K562 (cell line): ENCODE measurements at regions not wholly inside any gene's neighbourhood (a gene's known extent, or its start where the extent isn't known, plus 50 kb on each side); places are given as distances from the start of the nearest gene placed in this dataset.

ENCODE experiments used
- ATAC-seq: fragments of 200-7000 bp; cut with Tn5 transposase; 3 replicates; pipeline ENCODE4 v1.9.1; 2020; ENCODE audit warnings: moderate library complexity
- BruUV-seq: library from RNA; stranded (reverse); fragments of 400-500 nt; replicated peaks from 2 replicates; lab custom pipeline; 2021; lab: Mats Ljungman, UMichigan
- CTCF ChIA-PET: fragments of 300-600 bp; formaldehyde crosslinking; extraction: SDS; loops from one replicate; lab custom pipeline; 2021; ENCODE audit warnings: low intra/inter-chr PET ratio; lab: Yijun Ruan, JAX
- POLR2A ChIA-PET: fragments of 300-600, 350-650 bp; sonication (Branson Sonifier 250); formaldehyde crosslinking; extraction: SDS; loops from one replicate; lab custom pipeline; 2021; ENCODE audit warnings: antibody characterized with exemption, inconsistent platforms; lab: Yijun Ruan, JAX
- DNase-seq, 4 experiments: peaks; one replicate each; pipeline versions ENCODE4 v3.0.0 to v3.0.0-alpha.2; 2011 to 2018; ENCODE audit warnings: low spot score in 3 of 4, mixed read lengths in 3 of 4; ENCODE audit errors: extremely low read depth in 1 of 4
- FAIRE-seq: peaks from 2 replicates; lab custom pipeline; 2011; peaks lifted over from hg19 to GRCh38; lab: Jason Lieb, UNC
- H2AFZ ChIP-seq: 2 replicates; pipeline ENCODE4 v1.6.0; 2011; ENCODE audit warnings: low read depth, low read length, control low read depth, inconsistent platforms
- H3K27ac ChIP-seq: fragments of 200-600 bp; 3 replicates; pipeline ENCODE4 v1.8.0; 2011; ENCODE audit warnings: low read depth, mild to moderate bottlenecking, control low read depth, inconsistent platforms, low read length, moderate library complexity, mixed read lengths; ENCODE audit errors: extremely low read depth
- H3K27me3 ChIP-seq, 2 experiments: fragments of 300-600 bp in 1 of 2; 2 replicates in 1 of 2; 3 replicates in 1 of 2; pipeline versions ENCODE4 v1.6.0 to v1.8.0; 2011; ENCODE audit warnings: inconsistent platforms in 2 of 2, low read length in 2 of 2, mild to moderate bottlenecking in 1 of 2, mixed read lengths in 1 of 2, moderate library complexity in 1 of 2; ENCODE audit not compliant: control insufficient read depth in 2 of 2, insufficient read depth in 2 of 2
- H3K36me3 ChIP-seq: fragments of 300-600 bp; 3 replicates; pipeline ENCODE4 v1.8.0; 2011; ENCODE audit warnings: mild to moderate bottlenecking, low read length, inconsistent platforms; ENCODE audit not compliant: control insufficient read depth, insufficient read depth
- H3K4me1 ChIP-seq, 2 experiments: fragments of 200-600 bp in 1 of 2; replicated peaks in 1 of 2; 2 replicates in 1 of 2; 3 replicates in 1 of 2; pipeline versions ENCODE4 v1.5.1 to v1.8.0; 2011; ENCODE audit warnings: inconsistent platforms in 2 of 2, low read length in 2 of 2, mild to moderate bottlenecking in 1 of 2, mixed read lengths in 1 of 2, moderate library complexity in 1 of 2; ENCODE audit not compliant: control insufficient read depth in 2 of 2, insufficient read depth in 2 of 2
- H3K4me2 ChIP-seq: 2 replicates; pipeline ENCODE4 v1.6.1; 2011; ENCODE audit warnings: low read length, control low read depth, inconsistent platforms, mixed read lengths; ENCODE audit not compliant: insufficient read depth
- H3K4me3 ChIP-seq: fragments of 200-600 bp; sonication (generic), shearing (Covaris generic); 2 replicates; pipeline ENCODE4 v1.5.1; 2016; ENCODE audit warnings: control low read depth, inconsistent platforms
- H3K79me2 ChIP-seq: fragments of 200-600 bp; 3 replicates; pipeline ENCODE4 v1.8.0; 2011; ENCODE audit warnings: low read length, inconsistent platforms; ENCODE audit not compliant: control insufficient read depth, insufficient read depth
- H3K9ac ChIP-seq, 2 experiments: 2 replicates each; pipeline versions ENCODE4 v1.6.0 to v1.6.1; 2011; ENCODE audit warnings: low read depth in 2 of 2, low read length in 2 of 2, control low read depth in 1 of 2, inconsistent platforms in 1 of 2, mild to moderate bottlenecking in 1 of 2, mixed read lengths in 1 of 2; ENCODE audit not compliant: insufficient read depth in 1 of 2
- H3K9me1 ChIP-seq: one replicate; pipeline ENCODE4 v1.6.0; 2011; ENCODE audit warnings: inconsistent platforms, mild to moderate bottlenecking, low read length, moderate library complexity; ENCODE audit not compliant: control insufficient read depth, insufficient read depth
- H3K9me3 ChIP-seq: replicated peaks from 2 replicates; pipeline ENCODE4 v1.5.1; 2011; ENCODE audit warnings: low read depth, low read length, inconsistent platforms; ENCODE audit not compliant: control insufficient read depth, insufficient read depth
- H4K20me1 ChIP-seq: replicated peaks from 2 replicates; pipeline ENCODE4 v1.6.1; 2011; ENCODE audit warnings: low read length, inconsistent platforms, mixed read lengths; ENCODE audit not compliant: control insufficient read depth, insufficient read depth
- BHLHE40 ChIP-seq: IDR thresholded peaks from 2 replicates; pipeline ENCODE4 v1.6.1; 2011; ENCODE audit warnings: low read length, improper control_type of control experiment
- CXXC5 ChIP-seq: fragments of 250-450 bp; sonication (Bioruptor Pico); IDR thresholded peaks from 2 replicates; pipeline ENCODE4 v1.8.0; 2022; ENCODE audit warnings: inconsistent platforms, mild to moderate bottlenecking, moderate library complexity
- EP300 ChIP-seq: IDR thresholded peaks from 2 replicates; pipeline ENCODE4 v1.6.1; 2012; ENCODE audit warnings: low read length, improper control_type of control experiment
- GATA2 ChIP-seq: sonication (generic); formaldehyde crosslinking; IDR thresholded peaks from 2 replicates; pipeline ENCODE4 v1.4.0; 2020; ENCODE audit warnings: mild to moderate bottlenecking, missing genetic modification reagents
- LCOR ChIP-seq: sonication (generic); formaldehyde crosslinking; IDR thresholded peaks from 2 replicates; pipeline ENCODE4 v1.8.0; 2022; ENCODE audit warnings: mild to moderate bottlenecking, missing genetic modification reagents
- NR1H2 ChIP-seq: sonication (generic); formaldehyde crosslinking; IDR thresholded peaks from 2 replicates; pipeline ENCODE4 v1.4.0; 2020; ENCODE audit warnings: mild to moderate bottlenecking, missing genetic modification reagents
- PTTG1 ChIP-seq: fragments of 450-650 bp; IDR thresholded peaks from 2 replicates; pipeline ENCODE4 v1.6.1; 2016; ENCODE audit warnings: low read depth, mild to moderate bottlenecking, missing genetic modification characterization, missing compliant biosample characterization
- RFX1 ChIP-seq: fragments of 450-650 bp; IDR thresholded peaks from 2 replicates; pipeline ENCODE4 v1.6.1; 2016; ENCODE audit warnings: mild to moderate bottlenecking, moderate library complexity
- SMAD3 ChIP-seq: fragments of 450-650 bp; formaldehyde crosslinking; conservative IDR thresholded peaks from 2 replicates; pipeline ENCODE4 v1.4.0; 2020; ENCODE audit warnings: mild to moderate bottlenecking
- SMARCE1 ChIP-seq: fragments of 450-650 bp; IDR thresholded peaks from 2 replicates; pipeline ENCODE4 v1.7.1; 2016; ENCODE audit warnings: mild to moderate bottlenecking
- SREBF1 ChIP-seq: fragments of 150-350 bp; IDR thresholded peaks from 2 replicates; pipeline ENCODE4 v1.6.1; 2014; ENCODE audit warnings: antibody characterized with exemption, low read depth, low read length, borderline replicate concordance
- SRSF9 ChIP-seq: fragments of 200-400 bp; formaldehyde crosslinking; IDR thresholded peaks from 2 replicates; pipeline ENCODE4 v1.6.1; 2017; ENCODE audit warnings: low read depth, low read length, borderline replicate concordance
- WHSC1 ChIP-seq: IDR thresholded peaks from one replicate; pipeline ENCODE4 v1.6.1; 2012; ENCODE audit warnings: low read length, control low read depth, inconsistent platforms
- ZBTB7A ChIP-seq: IDR thresholded peaks from 2 replicates; pipeline ENCODE4 v1.6.1; 2011; ENCODE audit warnings: low read depth, mild to moderate bottlenecking, low read length, moderate library complexity, borderline replicate concordance; ENCODE audit not compliant: control insufficient read depth
- ZNF174 ChIP-seq: fragments of 250-450 bp; sonication (Bioruptor Pico); IDR thresholded peaks from 2 replicates; pipeline ENCODE4 v1.4.0; 2020; ENCODE audit warnings: mild to moderate bottlenecking
- ZNF175 ChIP-seq: fragments of 200-800 bp; sonication (Bioruptor generic); IDR thresholded peaks from 2 replicates; pipeline ENCODE4 v1.6.1; 2016; ENCODE audit warnings: low read depth, mild to moderate bottlenecking, missing genetic modification characterization, missing compliant biosample characterization
- WGBS: fragments of 100-300 bp; shearing (Covaris generic); methylation state at CpG from one replicate; pipeline ENCODE4 v1.1.6; 2016; ENCODE audit warnings: low coverage, mixed read lengths; ENCODE audit not compliant: insufficient coverage; ENCODE audit errors: missing lambda C conversion rate; 5-methylcytosine and 5-hydroxymethylcytosine counted together
- in situ Hi-C: fragments of 300-500 bp; cut with MboI; formaldehyde crosslinking; loops from 4 replicates; pipeline ENCODE4 v1.15.0; 2018; ENCODE audit warnings: inconsistent platforms, mixed read lengths
- intact Hi-C: fragments of 100-400 bp; cut with micrococcal nuclease; formaldehyde crosslinking; loops from 2 replicates; pipeline ENCODE4 v1.14.2; 2022
- TF ChIP-seq, protein P1 (sequence below): fragments of 450-650 bp; formaldehyde crosslinking; IDR thresholded peaks from 2 replicates; pipeline ENCODE4 v1.4.0; 2020; ENCODE audit warnings: mild to moderate bottlenecking, moderate library complexity
- TF ChIP-seq, protein P2 (sequence below): fragments of 250-450 bp; sonication (Bioruptor Pico); IDR thresholded peaks from 2 replicates; pipeline ENCODE4 v1.5.0; 2021

DNA sequence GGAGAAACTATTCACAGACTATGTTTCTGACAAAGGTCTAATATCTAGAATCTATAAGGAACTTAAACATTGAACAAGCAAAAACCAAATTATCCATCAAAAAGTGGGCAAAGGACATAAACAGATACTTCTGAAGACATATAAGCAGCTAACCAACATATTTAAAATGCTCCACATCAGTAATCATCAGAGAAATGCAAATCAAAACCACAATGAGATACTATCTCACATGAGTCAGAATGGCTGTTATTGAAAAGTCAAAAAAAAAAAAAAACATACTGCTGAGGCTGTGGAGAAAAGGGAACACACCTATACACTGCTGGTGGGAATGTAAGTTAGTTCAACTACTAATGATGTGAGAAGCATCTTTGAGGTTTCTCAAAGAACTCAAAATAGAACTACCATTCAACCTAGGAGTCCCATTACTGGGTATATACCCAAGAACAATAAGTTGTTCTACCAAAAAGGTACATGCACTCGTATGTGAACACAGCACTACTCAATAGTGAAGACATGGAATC, 220.4 kb upstream of the TFPI start (continued):
- TF ChIP-seq, protein P1, sequence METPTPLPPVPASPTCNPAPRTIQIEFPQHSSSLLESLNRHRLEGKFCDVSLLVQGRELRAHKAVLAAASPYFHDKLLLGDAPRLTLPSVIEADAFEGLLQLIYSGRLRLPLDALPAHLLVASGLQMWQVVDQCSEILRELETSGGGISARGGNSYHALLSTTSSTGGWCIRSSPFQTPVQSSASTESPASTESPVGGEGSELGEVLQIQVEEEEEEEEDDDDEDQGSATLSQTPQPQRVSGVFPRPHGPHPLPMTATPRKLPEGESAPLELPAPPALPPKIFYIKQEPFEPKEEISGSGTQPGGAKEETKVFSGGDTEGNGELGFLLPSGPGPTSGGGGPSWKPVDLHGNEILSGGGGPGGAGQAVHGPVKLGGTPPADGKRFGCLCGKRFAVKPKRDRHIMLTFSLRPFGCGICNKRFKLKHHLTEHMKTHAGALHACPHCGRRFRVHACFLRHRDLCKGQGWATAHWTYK: no peak
- TF ChIP-seq LCOR (CRISPR knock-in tag) (no peak), SREBF1 (no peak)

DNA sequence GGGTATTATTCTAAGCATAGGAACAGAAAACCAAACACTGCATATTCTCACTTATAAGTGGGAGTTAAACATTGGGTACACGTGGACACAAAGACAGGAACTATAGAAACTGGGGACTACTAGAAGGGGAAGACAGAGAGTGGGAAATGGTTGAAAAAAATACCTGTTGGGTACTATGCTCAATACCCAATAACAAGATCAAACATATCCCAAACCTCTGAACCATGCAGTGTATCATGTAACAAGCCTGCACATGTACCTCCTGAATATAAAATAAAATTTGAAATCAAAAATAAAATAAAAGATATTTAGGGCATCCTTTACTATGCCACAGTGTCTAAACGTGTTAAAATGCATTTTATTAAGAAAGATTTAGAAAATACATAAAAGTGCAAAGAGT, 221.0 kb upstream of the TFPI start:
- 0% methylated on average over 2 of the region's 2 CpGs for WGBS

More for the DNA sequence above, 221.0 kb upstream of the TFPI start:
- in situ Hi-C loops (no loop called here), intact Hi-C loops (no loop called here)
- ChIA-PET POLR2A (no interaction called here), CTCF (interaction anchor here (0.6 kb wide), 1 partner anchor 262 kb away, joined by 4 read pairs; no protein-coding TSS in a partner anchor)
- H3K79me2 ChIP-seq: no peaks in the 10 kb centered on the region
- TF ChIP-seq NR1H2 (no peak), ZBTB7A (no peak), BHLHE40 (no peak), PTTG1 (tag) (no peak), SMARCE1 (no peak), SRSF9 (no peak), ZNF174 (CRISPR knock-in tag) (no peak), SMAD3 (CRISPR knock-in tag) (no peak), CXXC5 (CRISPR knock-in tag) (no peak), ZNF175 (CRISPR knock-in tag) (no peak), EP300 (no peak), GATA2 (CRISPR knock-in tag) (no peak), WHSC1 (no peak), RFX1 (no peak)
- TF ChIP-seq, protein P2, sequence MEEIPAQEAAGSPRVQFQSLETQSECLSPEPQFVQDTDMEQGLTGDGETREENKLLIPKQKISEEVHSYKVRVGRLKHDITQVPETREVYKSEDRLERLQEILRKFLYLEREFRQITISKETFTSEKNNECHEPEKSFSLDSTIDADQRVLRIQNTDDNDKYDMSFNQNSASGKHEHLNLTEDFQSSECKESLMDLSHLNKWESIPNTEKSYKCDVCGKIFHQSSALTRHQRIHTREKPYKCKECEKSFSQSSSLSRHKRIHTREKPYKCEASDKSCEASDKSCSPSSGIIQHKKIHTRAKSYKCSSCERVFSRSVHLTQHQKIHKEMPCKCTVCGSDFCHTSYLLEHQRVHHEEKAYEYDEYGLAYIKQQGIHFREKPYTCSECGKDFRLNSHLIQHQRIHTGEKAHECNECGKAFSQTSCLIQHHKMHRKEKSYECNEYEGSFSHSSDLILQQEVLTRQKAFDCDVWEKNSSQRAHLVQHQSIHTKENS (CRISPR knock-in tag): no peak
- no peak overlapping the region for H3K27ac ChIP-seq
- no peaks in the 10 kb centered on the region for H3K36me3 ChIP-seq
- BruUV-seq: no TSS peak
- DNase-seq: no peak
- H2AFZ ChIP-seq: no peak overlapping the region
- no peak for ATAC-seq
- no peaks in the 10 kb centered on the region for H3K27me3 ChIP-seq
- H3K4me2 ChIP-seq: no peak overlapping the region
- H3K4me3 ChIP-seq: no peak overlapping the region
- no peaks in the 10 kb centered on the region for H4K20me1 ChIP-seq
- no peaks in the 10 kb centered on the region for H3K9me1 ChIP-seq
- no peak overlapping the region for H3K9ac ChIP-seq
- no peaks in the 10 kb centered on the region for H3K9me3 ChIP-seq
- H3K4me1 ChIP-seq: no peaks in the 10 kb centered on the region
- FAIRE-seq: no peak
